ENCODE measurements at regions not wholly inside any gene's neighbourhood (a gene's known extent, or its start where the extent isn't known, plus 50 kb on each side); places are given as distances from the start of the nearest gene placed in this dataset.

GRCh38 chr5:167107684-167108083, 1183.8 kb upstream of the WWC1 start:
- TF ChIP-seq POLR2AphosphoS5 (IDR thresholded peaks at IDR 0.05; ENCODE audit: insufficient read depth, low read depth, low read length) (no peak), POLR2A (IDR thresholded peaks at IDR 0.05; ENCODE audit: low read depth, low read length) (no peak), EZH2 (IDR thresholded peaks at IDR 0.05; ENCODE audit: borderline replicate concordance, low read depth, low read length, severe bottlenecking) (no peak)

Measured in endothelial cell of umbilical vein (primary cell).